GM12891 (cell line): ENCODE measurements at regions not wholly inside any gene's neighbourhood (a gene's known extent, or its start where the extent isn't known, plus 50 kb on each side); places are given as distances from the start of the nearest gene placed in this dataset.

Experiments
- POLR2AphosphoS5 ChIP-seq: IDR thresholded peaks from 2 replicates; pipeline ENCODE4 v1.6.1; 2011; ENCODE audit warnings: low read depth, low read length, control low read depth
- SPI1 ChIP-seq: IDR thresholded peaks from 2 replicates; pipeline ENCODE4 v1.6.1; 2011; ENCODE audit warnings: low read depth, low read length, control low read depth
- TAF1 ChIP-seq: IDR thresholded peaks from 2 replicates; pipeline ENCODE4 v1.6.1; 2011; ENCODE audit warnings: low read depth, low read length, control low read depth

DNA sequence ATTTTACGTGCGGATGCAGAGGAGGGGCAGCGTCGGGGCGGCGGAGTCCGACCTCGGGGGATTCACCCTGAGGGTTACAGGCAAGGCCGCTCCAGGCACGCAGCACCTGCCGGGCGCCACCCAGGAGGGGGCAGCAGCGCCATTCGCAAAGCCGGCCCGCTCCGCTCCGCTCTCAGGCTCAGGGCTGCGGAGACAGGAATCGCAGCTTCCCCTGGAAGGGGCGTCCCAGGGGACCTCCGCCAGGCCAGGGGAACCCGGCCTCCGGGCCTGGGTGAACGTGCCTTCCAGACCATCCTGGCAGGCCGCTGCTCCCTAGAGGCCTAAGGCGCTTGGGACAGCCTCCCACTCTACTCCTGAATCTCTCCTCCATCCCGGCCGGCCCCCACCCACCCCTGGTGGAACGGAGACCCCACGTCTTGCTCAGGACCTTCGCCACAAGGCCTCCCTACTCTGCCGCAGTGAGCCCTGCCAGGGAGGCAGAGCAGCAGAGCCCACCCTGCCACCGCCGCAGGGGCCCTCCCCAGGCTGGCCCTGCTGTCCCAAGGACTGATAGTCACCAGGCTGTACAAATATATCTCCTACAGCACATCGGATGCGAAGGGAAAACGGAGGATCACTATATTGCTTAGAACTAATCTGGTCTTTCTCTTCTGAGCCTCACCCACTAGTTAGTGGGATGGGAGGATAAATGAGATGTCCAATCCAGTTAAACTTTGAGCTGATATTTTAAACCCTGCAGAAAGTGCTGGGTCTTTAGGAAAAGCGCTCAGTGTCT, 115.0 kb downstream of the SMIM20 start:
- TF ChIP-seq SPI1 (no peak), TAF1 (no peak), POLR2AphosphoS5 (no peak)
